ENCODE measurements at regions not wholly inside any gene's neighbourhood (a gene's known extent, or its start where the extent isn't known, plus 50 kb on each side); places are given as distances from the start of the nearest gene placed in this dataset.

GRCh38 chr13:97561182-97561581 is 127.2 kb downstream of the RAP2A start:
- TF ChIP-seq REST (IDR thresholded peaks at IDR 0.05; ENCODE audit: insufficient read depth in 1 of 2, low read depth in 2 of 2, low read length in 2 of 2), result no peak
- TF ChIP-seq POLR2AphosphoS5 (IDR thresholded peaks at IDR 0.05; ENCODE audit: low read depth, low read length), result no peak
- no peak for TF ChIP-seq TAF1 (IDR thresholded peaks at IDR 0.05; ENCODE audit: borderline replicate concordance, insufficient read depth, low read length)

Measured in PFSK-1 (cell line).